ENCODE measurements at regions not wholly inside any gene's neighbourhood (a gene's known extent, or its start where the extent isn't known, plus 50 kb on each side); places are given as distances from the start of the nearest gene placed in this dataset.

DNA sequence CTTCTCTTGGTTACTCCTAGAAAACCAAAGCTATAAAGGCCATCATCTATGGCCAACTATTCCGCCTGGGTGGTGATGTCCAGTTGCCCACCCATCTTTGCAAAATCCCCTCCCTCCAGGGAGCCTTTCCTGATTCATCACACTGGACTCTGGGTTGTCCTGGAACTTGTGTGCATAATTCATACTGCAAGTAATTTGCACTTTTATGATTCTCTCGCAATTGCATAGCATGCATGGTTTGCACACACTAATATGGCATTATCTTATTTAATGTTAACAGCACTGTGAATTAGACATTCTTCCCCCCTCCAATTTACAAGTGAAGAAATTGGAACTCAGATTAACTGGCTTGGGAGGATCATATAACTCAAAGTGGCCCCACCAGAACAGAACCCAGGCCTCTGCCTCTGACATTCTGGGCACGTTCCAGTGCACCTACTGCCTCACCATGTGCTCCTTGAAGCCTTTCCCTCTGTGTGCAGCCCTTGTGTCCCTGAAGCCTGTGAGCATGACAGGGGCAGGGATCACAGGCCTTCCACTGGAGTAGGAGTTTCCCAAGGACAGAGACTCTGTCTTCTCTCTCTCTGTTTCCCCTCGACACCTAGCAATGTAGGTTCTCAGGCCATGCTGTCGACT, 98.9 kb upstream of the IPO9 start:
- TF ChIP-seq CTCF (IDR thresholded peaks at IDR 0.05 in 2 of 3, conservative IDR thresholded peaks at IDR 0.05 in 1 of 3; ENCODE audit: borderline replicate concordance in 1 of 3, insufficient read depth in 1 of 3, low read depth in 2 of 3, low read length in 2 of 3) (no peak), CBX3 (IDR thresholded peaks at IDR 0.05; ENCODE audit: low read depth) (no peak), POLR2A (IDR thresholded peaks at IDR 0.05; ENCODE audit: borderline replicate concordance, extremely low read depth, insufficient read depth, insufficient read length) (no peak), JUND (IDR thresholded peaks at IDR 0.05) (no peak)
